ENCODE measurements at regions not wholly inside any gene's neighbourhood (a gene's known extent, or its start where the extent isn't known, plus 50 kb on each side); places are given as distances from the start of the nearest gene placed in this dataset.

DNA sequence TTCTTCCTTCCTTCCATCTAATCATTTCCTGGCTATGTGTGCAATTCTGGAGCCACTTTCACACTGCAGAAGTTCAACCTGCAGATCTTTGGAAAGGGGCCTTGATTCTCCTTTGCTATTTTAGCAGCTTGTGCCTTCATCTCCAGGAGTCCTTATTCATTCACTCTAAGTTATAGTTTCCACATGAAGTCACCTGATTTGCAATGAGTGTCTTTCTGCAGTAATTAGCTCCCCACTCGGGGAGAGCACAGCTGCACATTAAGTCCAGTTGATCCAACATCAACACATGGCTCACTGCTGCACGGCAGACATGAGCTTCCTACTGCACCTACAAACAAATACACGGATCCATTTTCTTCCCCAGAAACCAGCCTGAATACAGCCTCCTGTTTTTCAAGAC is 323.1 kb upstream of the TNP1 start:
- TF ChIP-seq Cebpa-rat (IDR thresholded peaks at IDR 0.05): no peak
- Histone ChIP-seq H3K36me3 (no peaks in the 10 kb centered on the region), H3K9ac (no peak overlapping the region), H4K20me1 (no peaks in the 10 kb centered on the region), H3K27ac (no peak overlapping the region), H3K27me3 (peaks cover 0 to 94% (median 0%) of the 10 kb centered on the region in 11 experiments; a peak in 5 of 22 replicates), H3K4me2 (no peak overlapping the region), H3K9me3 (replicated peaks in 1 of 11) (peaks cover 0 to 7% (median 0%) of the 10 kb centered on the region in 11 experiments; a peak in 5 of 22 replicates), H3K4me3 (no peak overlapping the region), H3K4me1 (no peaks in the 10 kb centered on the region)

DNA sequence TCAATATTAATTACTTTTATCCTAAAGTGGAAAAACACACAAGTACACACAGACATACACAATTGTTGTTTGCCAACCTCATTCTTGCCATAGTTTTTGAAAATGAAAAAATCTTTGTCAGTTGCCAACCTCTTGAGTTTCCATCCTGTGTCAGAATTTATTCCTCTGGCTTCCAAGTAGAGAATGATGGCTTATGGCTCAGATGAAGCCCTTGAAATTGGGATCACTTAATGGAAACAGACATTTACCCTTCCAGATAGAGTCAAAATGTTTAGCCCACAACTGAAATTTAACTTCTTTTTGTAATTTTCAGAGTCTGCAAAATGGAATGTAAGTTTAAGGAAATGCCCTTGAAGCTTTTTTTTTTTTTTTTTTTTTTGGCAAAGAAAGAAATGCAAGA is 321.6 kb upstream of the TNP1 start:
- Histone ChIP-seq H3K9ac (no peak overlapping the region), H3K27me3 (peaks cover 0 to 94% (median 0%) of the 10 kb centered on the region in 11 experiments; a peak in 5 of 22 replicates), H3K36me3 (no peaks in the 10 kb centered on the region), H3K4me3 (no peak overlapping the region), H3K27ac (no peak overlapping the region), H3K4me1 (no peaks in the 10 kb centered on the region), H3K9me3 (replicated peaks in 1 of 11) (peaks cover 0 to 21% (median 10%) of the 10 kb centered on the region in 11 experiments; a peak in 15 of 22 replicates), H3K4me2 (no peak overlapping the region), H4K20me1 (no peaks in the 10 kb centered on the region)
- TF ChIP-seq Cebpa-rat (IDR thresholded peaks at IDR 0.05): no peak

- no peak for TF ChIP-seq Cebpa-rat (IDR thresholded peaks at IDR 0.05)
Measured at GRCh38 chr2:217179854-217180253, 320.0 kb upstream of the TNP1 start.

DNA sequence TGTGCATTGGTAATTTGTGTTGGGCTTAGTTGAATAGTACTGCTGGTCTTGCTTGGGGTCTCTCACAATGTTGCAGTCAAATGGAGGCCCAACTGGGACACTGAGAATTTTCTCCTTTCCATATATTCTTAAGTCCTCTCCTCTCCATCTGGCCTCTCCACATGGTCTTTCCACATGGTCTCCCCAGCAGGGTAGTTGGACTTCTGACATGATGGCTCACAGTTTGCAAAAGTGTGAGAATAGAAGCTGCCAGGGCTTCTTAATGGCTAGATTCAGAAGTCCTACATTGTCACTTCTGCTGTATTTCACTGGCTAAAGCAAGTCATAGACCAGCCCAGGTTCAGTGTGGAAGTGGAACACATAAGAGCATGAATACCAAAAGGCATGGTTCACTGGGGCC is 318.5 kb upstream of the TNP1 start:
- Histone ChIP-seq H3K9me3 (replicated peaks in 1 of 11) (peaks cover 13 to 39% (median 25%) of the 10 kb centered on the region in 11 experiments), H3K27ac (no peak overlapping the region), H4K20me1 (no peaks in the 10 kb centered on the region), H3K36me3 (no peaks in the 10 kb centered on the region), H3K4me3 (no peak overlapping the region), H3K27me3 (peaks cover 0 to 96% (median 0%) of the 10 kb centered on the region in 11 experiments; a peak in 6 of 22 replicates), H3K4me2 (no peak overlapping the region), H3K9ac (no peak overlapping the region), H3K4me1 (no peaks in the 10 kb centered on the region)
- TF ChIP-seq Cebpa-rat (IDR thresholded peaks at IDR 0.05): no peak

More at GRCh38 chr2:217179854-217180253, 320.0 kb upstream of the TNP1 start:
- Histone ChIP-seq H3K9me3 (replicated peaks in 1 of 11) (peaks cover 13 to 38% (median 24%) of the 10 kb centered on the region in 11 experiments), H3K27ac (no peak overlapping the region), H3K4me3 (no peak overlapping the region), H3K4me1 (no peaks in the 10 kb centered on the region), H3K4me2 (no peak overlapping the region), H3K9ac (no peak overlapping the region), H3K27me3 (peaks cover 0 to 94% (median 0%) of the 10 kb centered on the region in 11 experiments; a peak in 5 of 22 replicates), H3K36me3 (no peaks in the 10 kb centered on the region), H4K20me1 (no peaks in the 10 kb centered on the region)

DNA sequence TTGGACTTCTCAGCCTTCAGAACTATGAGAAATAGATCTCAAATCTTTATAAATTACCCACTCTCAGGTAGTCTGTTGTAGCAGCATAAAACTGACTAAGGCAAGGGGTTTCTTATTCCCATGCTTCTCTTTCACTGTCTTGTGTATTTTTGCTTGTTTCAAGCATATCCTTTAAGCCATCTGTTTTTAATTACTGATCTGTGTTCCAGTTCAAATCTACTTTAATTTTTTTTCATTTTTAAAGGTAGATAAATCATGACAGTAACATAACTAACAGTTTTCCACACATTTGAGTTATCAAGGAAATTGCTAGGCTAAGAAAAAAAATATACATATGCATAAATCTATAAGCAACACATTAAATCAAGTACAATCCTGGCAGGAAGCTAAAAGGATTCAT is 317.9 kb upstream of the TNP1 start:
- Histone ChIP-seq H3K4me1 (no peaks in the 10 kb centered on the region), H4K20me1 (no peaks in the 10 kb centered on the region), H3K4me2 (no peak overlapping the region), H3K36me3 (no peaks in the 10 kb centered on the region), H3K4me3 (no peak overlapping the region), H3K9ac (no peak overlapping the region), H3K9me3 (replicated peaks in 1 of 11) (peaks cover 13 to 39% (median 25%) of the 10 kb centered on the region in 11 experiments), H3K27ac (no peak overlapping the region), H3K27me3 (peaks cover 0 to 96% (median 0%) of the 10 kb centered on the region in 11 experiments; a peak in 6 of 22 replicates)
- no peak for TF ChIP-seq Cebpa-rat (IDR thresholded peaks at IDR 0.05)

DNA sequence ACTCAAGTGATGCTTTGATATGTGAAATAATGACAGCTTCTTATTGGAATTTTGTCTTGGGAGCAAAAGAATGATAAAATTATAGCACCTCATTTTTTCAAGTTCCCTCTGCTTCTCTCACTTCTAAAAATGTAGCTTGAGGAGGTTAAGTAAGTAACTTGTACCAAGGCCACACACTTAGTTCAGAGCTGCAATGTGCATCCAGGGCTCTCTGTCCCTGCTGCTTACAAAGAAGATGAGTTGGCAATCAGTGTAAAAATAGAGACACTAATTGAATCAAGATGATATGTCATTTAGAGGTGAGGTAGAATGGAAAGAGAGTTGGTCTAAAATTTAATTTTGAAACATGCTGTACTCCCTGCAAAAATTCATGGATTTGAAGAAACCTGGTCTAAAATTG is 312.0 kb upstream of the TNP1 start:
- H3K27me3 ChIP-seq: peaks cover 0 to 95% (median 0%) of the 10 kb centered on the region in 11 experiments; a peak in 6 of 22 replicates
- H3K27ac ChIP-seq: no peak overlapping the region
- no peaks in the 10 kb centered on the region for H3K36me3 ChIP-seq
- TF ChIP-seq Cebpa-rat (IDR thresholded peaks at IDR 0.05): no peak
- no peak overlapping the region for H3K4me2 ChIP-seq
- no peaks in the 10 kb centered on the region for H3K4me1 ChIP-seq
- H3K9ac ChIP-seq: no peak overlapping the region
- H3K4me3 ChIP-seq: no peak overlapping the region
- peaks cover 17 to 49% (median 23%) of the 10 kb centered on the region in 11 experiments for H3K9me3 ChIP-seq (replicated peaks in 1 of 11)
- no peaks in the 10 kb centered on the region; a peak in 1 of 22 replicates for H4K20me1 ChIP-seq

DNA sequence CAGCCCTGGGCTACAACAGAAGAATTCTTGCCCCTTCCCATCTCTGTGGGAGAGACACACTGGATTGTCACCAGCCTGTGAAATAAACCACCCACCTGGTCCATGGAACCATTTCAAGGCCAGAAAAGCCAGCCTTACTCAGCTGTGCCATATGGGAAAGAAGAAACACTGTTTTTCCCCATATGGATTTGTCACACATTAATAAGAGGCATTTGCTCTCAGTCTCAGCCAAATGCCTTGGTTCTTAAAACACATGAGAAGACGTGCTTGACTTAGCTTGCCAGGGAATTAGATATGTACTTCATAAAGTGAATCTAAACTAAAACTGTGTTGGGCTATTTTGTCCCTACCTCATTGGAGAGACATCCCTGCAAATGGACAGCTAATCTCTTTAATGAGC is 308.6 kb upstream of the TNP1 start:
- Histone ChIP-seq H3K9me3 (replicated peaks in 1 of 11) (peaks cover 0 to 33% (median 5%) of the 10 kb centered on the region in 11 experiments; a peak in 10 of 22 replicates), H3K9ac (no peak overlapping the region), H3K4me1 (peaks cover 0 to 8% (median 2%) of the 10 kb centered on the region in 10 experiments; a peak in 10 of 20 replicates), H3K27ac (no peak overlapping the region), H3K4me3 (no peak overlapping the region), H4K20me1 (peaks cover 0 to 7% (median 0%) of the 10 kb centered on the region in 11 experiments; a peak in 3 of 22 replicates), H3K36me3 (no peaks in the 10 kb centered on the region), H3K27me3 (peaks cover 0 to 98% (median 0%) of the 10 kb centered on the region in 11 experiments; a peak in 9 of 22 replicates), H3K4me2 (no peak overlapping the region)
- no peak for TF ChIP-seq Cebpa-rat (IDR thresholded peaks at IDR 0.05)

- Histone ChIP-seq H3K27me3 (peaks cover 0 to 98% (median 0%) of the 10 kb centered on the region in 11 experiments; a peak in 9 of 22 replicates), H3K4me2 (no peak overlapping the region), H3K4me3 (no peak overlapping the region), H4K20me1 (peaks cover 0 to 12% (median 0%) of the 10 kb centered on the region in 11 experiments; a peak in 4 of 22 replicates), H3K9me3 (replicated peaks in 1 of 11) (peaks cover 0 to 30% (median 5%) of the 10 kb centered on the region in 11 experiments; a peak in 10 of 22 replicates), H3K9ac (no peak overlapping the region), H3K27ac (no peak overlapping the region), H3K4me1 (peaks cover 4 to 18% (median 12%) of the 10 kb centered on the region in 10 experiments), H3K36me3 (no peaks in the 10 kb centered on the region)
- no peak for TF ChIP-seq Cebpa-rat (IDR thresholded peaks at IDR 0.05)
Measured at GRCh38 chr2:217167531-217167930, 307.7 kb upstream of the TNP1 start.

DNA sequence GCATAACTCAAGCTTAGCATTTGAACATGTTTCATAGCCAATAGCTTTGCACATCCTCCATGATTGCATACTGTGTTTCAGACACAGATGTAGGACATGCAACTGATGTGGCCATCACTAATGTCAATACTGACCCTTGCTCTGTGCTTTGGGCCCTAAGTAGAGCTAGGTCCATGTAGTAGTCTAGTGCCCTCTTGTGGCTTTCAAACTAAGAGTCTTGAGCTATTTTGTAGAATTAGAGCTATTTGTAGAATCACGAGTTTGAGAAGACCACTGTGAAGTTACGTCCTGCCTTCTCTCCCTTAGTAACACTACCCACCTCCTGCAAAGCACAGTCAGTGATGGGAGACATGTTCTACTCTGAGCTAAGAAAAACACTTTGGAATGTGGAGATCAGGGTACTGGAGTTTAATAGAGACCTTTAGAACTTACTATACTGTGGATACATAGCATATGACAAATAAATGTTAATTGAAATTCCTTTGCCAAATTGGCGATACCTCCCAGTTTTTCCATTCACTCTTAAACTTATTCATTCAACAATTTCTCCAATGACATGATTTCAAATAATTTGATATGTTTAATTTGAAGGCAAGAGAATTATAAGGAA is 306.5 kb upstream of the TNP1 start:
- peaks cover 0 to 98% (median 0%) of the 10 kb centered on the region in 11 experiments; a peak in 9 of 22 replicates for H3K27me3 ChIP-seq
- H3K4me1 ChIP-seq: peaks cover 16 to 29% (median 24%) of the 10 kb centered on the region in 10 experiments
- no peak overlapping the region for H3K4me2 ChIP-seq
- H3K9ac ChIP-seq: no peak overlapping the region
- no peak overlapping the region for H3K4me3 ChIP-seq
- peaks cover 0 to 17% (median 0%) of the 10 kb centered on the region in 11 experiments; a peak in 5 of 22 replicates for H4K20me1 ChIP-seq
- peaks cover 0 to 23% (median 5%) of the 10 kb centered on the region in 11 experiments; a peak in 10 of 22 replicates for H3K9me3 ChIP-seq (replicated peaks in 1 of 11)
- H3K27ac ChIP-seq: no peak overlapping the region
- no peak for TF ChIP-seq Cebpa-rat (IDR thresholded peaks at IDR 0.05)
- H3K36me3 ChIP-seq: no peaks in the 10 kb centered on the region

Data from BLaER1 treated with 17β-estradiol and CSF1 and Interleukin-3, amounts not matched to agents 10 nM and 100 nM (cell line).